Lower leg skin (tissue), 4 donors: ENCODE measurements at regions not wholly inside any gene's neighbourhood (a gene's known extent, or its start where the extent isn't known, plus 50 kb on each side); places are given as distances from the start of the nearest gene placed in this dataset.

Experiments used
- DNase-seq, 2 donors: peaks; one replicate each; pipeline ENCODE4 v3.0.0-alpha.2; 2019; ENCODE audit warnings: low spot score in 2 of 2
- H3K4me3 ChIP-seq: fragments of 200-600 bp; sonication (generic); 2 replicates; pipeline ENCODE4 v1.5.1; 2017; ENCODE audit warnings: mild to moderate bottlenecking, low read depth; ENCODE audit not compliant: poor library complexity, severe bottlenecking
- POLR2A ChIP-seq, 2 donors: fragments of 450-650 bp; IDR thresholded peaks; one replicate each; pipeline ENCODE4 v1.6.1; 2016 to 2017; ENCODE audit warnings: antibody characterized with exemption in 2 of 2, mild to moderate bottlenecking in 1 of 2, moderate library complexity in 1 of 2
- WGBS, 2 donors: methylation state at CpG; one replicate each; pipeline ENCODE4 v1.1.5; 2018; 5-methylcytosine and 5-hydroxymethylcytosine counted together
- intact Hi-C: fragments of 100-400 bp; cut with DNase I; formaldehyde crosslinking; loops from one replicate; pipeline ENCODE4 v1.15.0; 2023; ENCODE audit warnings: low total_unique reads
- TF ChIP-seq, protein P1 (sequence below), 3 donors: fragments of 450-650 bp; IDR thresholded peaks; one replicate each; pipeline ENCODE4 v1.5.1; 2016; ENCODE audit warnings: antibody characterized with exemption in 3 of 3, mild to moderate bottlenecking in 3 of 3, moderate library complexity in 2 of 3

- intact Hi-C loops = no loop called here
- no peak for TF ChIP-seq POLR2A (IDR thresholded peaks at IDR 0.05)
- TF ChIP-seq, protein P1, sequence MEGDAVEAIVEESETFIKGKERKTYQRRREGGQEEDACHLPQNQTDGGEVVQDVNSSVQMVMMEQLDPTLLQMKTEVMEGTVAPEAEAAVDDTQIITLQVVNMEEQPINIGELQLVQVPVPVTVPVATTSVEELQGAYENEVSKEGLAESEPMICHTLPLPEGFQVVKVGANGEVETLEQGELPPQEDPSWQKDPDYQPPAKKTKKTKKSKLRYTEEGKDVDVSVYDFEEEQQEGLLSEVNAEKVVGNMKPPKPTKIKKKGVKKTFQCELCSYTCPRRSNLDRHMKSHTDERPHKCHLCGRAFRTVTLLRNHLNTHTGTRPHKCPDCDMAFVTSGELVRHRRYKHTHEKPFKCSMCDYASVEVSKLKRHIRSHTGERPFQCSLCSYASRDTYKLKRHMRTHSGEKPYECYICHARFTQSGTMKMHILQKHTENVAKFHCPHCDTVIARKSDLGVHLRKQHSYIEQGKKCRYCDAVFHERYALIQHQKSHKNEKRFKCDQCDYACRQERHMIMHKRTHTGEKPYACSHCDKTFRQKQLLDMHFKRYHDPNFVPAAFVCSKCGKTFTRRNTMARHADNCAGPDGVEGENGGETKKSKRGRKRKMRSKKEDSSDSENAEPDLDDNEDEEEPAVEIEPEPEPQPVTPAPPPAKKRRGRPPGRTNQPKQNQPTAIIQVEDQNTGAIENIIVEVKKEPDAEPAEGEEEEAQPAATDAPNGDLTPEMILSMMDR (IDR thresholded peaks at IDR 0.05) = no peak
- WGBS, 2 donors = 77 to 94% methylated on average over 3 of the region's 3 CpGs
- H3K4me3 ChIP-seq = no peak overlapping the region
- no peak for DNase-seq
Observed at GRCh38 chrX:55142206-55142918, 53.5 kb downstream of the PAGE2 start.

DNA sequence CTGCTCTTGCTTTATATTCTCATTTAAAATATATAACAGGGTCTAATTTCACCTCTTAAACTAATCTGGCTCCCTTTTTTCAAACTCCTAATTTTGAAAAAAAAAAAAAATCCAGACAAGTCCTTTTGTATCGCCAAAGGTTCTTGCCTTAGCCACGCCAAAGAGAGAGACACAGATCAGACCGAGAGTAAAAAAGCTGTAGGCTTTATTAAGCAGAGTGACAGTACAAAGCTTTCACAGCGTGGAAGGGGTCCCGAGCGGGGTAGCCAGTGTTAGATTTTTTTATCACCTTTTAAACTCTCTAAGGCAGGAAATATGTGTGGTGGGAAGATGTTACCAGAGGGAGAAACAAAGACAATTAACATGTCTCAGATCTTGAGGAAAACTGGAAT, 54.1 kb downstream of the PAGE2 start:
- no peak for TF ChIP-seq POLR2A (IDR thresholded peaks at IDR 0.05)
- TF ChIP-seq, protein P1 (IDR thresholded peaks at IDR 0.05) = no peak
- 72 to 79% methylated on average over 6 of the region's 6 CpGs for WGBS, 2 donors
- H3K4me3 ChIP-seq = no peak overlapping the region
- intact Hi-C loops = no loop called here
- no peak for DNase-seq

DNA sequence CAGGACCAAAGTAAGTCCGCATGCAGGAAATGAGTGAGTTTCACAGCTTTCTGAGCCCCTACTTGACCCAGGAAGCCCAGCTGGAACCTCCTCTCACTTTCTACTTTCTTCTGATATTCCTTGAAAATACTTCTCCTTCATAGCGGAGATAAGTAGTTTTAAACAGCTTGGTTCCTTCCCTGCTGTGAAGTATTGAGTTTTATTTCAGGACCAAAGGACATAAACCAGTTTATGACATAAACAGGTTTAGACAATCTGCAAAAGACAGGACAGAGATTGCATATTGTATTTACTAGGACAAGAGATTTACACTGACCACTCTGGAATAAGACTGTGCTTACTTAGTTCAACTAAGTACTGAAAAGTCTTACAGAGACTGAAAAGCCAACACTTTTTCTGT, 54.8 kb downstream of the PAGE2 start:
- WGBS, 2 donors = 68 to 80% methylated on average over 2 of the region's 2 CpGs
- intact Hi-C loops = no loop called here
- DNase-seq = no peak
- H3K4me3 ChIP-seq = no peak overlapping the region
- TF ChIP-seq, protein P1 (IDR thresholded peaks at IDR 0.05) = no peak
- no peak for TF ChIP-seq POLR2A (IDR thresholded peaks at IDR 0.05)

GRCh38 chrX:55144697-55145096, 55.9 kb downstream of the PAGE2 start:
- 77 to 94% methylated on average over 2 of the region's 2 CpGs for WGBS, 2 donors
- DNase-seq = no peak
- intact Hi-C loops = no loop called here
- no peak overlapping the region for H3K4me3 ChIP-seq
- TF ChIP-seq POLR2A (IDR thresholded peaks at IDR 0.05) = no peak
- TF ChIP-seq, protein P1 (IDR thresholded peaks at IDR 0.05) = no peak

- intact Hi-C loops = no loop called here
- TF ChIP-seq, protein P1 (IDR thresholded peaks at IDR 0.05) = no peak
- no peak for DNase-seq
- WGBS, 2 donors = 45 to 51% methylated on average over 3 of the region's 3 CpGs
- H3K4me3 ChIP-seq = no peak overlapping the region
Observed at GRCh38 chrX:55149242-55149641, 60.4 kb downstream of the PAGE2 start.

DNA sequence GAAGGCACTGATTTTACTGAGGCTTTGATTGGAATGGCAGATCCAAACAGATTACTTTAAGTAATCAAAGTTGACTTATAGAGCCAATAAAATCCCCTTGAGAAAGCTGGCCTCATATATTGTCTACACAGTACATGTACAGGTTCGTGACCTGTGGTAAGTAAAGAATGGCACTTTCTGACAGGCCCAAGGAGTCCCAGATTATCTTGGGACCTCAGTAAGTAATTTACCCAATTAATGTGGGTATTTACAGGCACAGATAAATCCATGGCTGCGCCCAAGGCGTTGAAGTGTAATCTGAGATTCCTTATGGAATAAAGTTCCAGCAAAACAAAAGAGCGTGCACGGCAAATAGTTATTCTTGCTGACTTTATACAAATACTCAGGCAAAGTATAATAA, 62.4 kb downstream of the PAGE2 start:
- H3K4me3 ChIP-seq = no peak overlapping the region
- 79 to 93% methylated on average over 5 of the region's 5 CpGs for WGBS, 2 donors
- TF ChIP-seq, protein P1 (IDR thresholded peaks at IDR 0.05) = no peak
- TF ChIP-seq POLR2A (IDR thresholded peaks at IDR 0.05) = no peak
- intact Hi-C loops = no loop called here
- no peak for DNase-seq
